A172 (cell line): ENCODE measurements at regions not wholly inside any gene's neighbourhood (a gene's known extent, or its start where the extent isn't known, plus 50 kb on each side); places are given as distances from the start of the nearest gene placed in this dataset.

Experiments used
- DNase-seq: peaks from one replicate; pipeline ENCODE4 v3.0.0-alpha.2; 2015; ENCODE audit warnings: low spot score

- no peak for DNase-seq
Observed at GRCh38 chr11:119547511-119547910, 124.5 kb upstream of the THY1 start.

- DNase-seq: no peak
Observed at GRCh38 chr11:119545978-119546915, 123.3 kb upstream of the THY1 start.

- no peak for DNase-seq
Observed at GRCh38 chr11:119540370-119541125, 117.6 kb upstream of the THY1 start.

GRCh38 chr11:119539583-119539982, 116.6 kb upstream of the THY1 start:
- no peak for DNase-seq

- no peak for DNase-seq
Observed at GRCh38 chr11:119538753-119539152, 115.8 kb upstream of the THY1 start.

GRCh38 chr11:119537306-119538253, 114.6 kb upstream of the THY1 start:
- DNase-seq: no peak

- DNase-seq: no peak
Observed at GRCh38 chr11:119536801-119537200, 113.8 kb upstream of the THY1 start.

- DNase-seq: peak; percentile 30
Observed at GRCh38 chr11:119533921-119534736, 111.2 kb upstream of the THY1 start.

GRCh38 chr11:119533462-119533861, 110.5 kb upstream of the THY1 start:
- DNase-seq: no peak

GRCh38 chr11:119532551-119532950, 109.6 kb upstream of the THY1 start:
- DNase-seq: no peak

- DNase-seq: no peak
Observed at GRCh38 chr11:119531623-119532022, 108.7 kb upstream of the THY1 start.

- no peak for DNase-seq
Observed at GRCh38 chr11:119531056-119531455, 108.1 kb upstream of the THY1 start.

GRCh38 chr11:119530509-119530908, 107.5 kb upstream of the THY1 start:
- no peak for DNase-seq

GRCh38 chr11:119529936-119530335, 107.0 kb upstream of the THY1 start:
- DNase-seq: no peak

GRCh38 chr11:119529063-119529845, 106.3 kb upstream of the THY1 start:
- no peak for DNase-seq

- no peak for DNase-seq
Observed at GRCh38 chr11:119525867-119526196, 102.9 kb upstream of the THY1 start.

GRCh38 chr11:119525180-119525866, 102.4 kb upstream of the THY1 start:
- DNase-seq: no peak

- DNase-seq: no peak
Observed at GRCh38 chr11:119523539-119524157, 100.7 kb upstream of the THY1 start.

GRCh38 chr11:119522609-119523008, 99.6 kb upstream of the THY1 start:
- no peak for DNase-seq
